ENCODE measurements at regions not wholly inside any gene's neighbourhood (a gene's known extent, or its start where the extent isn't known, plus 50 kb on each side); places are given as distances from the start of the nearest gene placed in this dataset.

DNA sequence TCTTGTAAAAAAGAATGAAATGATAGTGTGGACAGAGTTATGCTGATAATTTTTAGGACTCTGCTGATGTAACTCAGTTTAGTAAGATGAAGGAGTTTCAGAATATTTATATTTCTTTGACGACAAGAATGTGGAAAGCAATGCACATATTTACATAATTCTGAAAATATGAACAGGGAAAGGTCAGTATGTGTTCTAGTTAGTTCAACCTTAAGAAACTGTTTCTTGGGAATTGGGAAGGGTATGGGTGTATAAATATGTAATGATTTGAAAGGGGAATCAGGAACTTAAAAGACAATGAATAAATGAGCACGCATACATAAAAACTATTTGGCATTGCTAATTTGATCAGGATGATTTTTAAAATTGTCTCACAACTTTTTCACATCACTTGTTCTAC is 1226.1 kb downstream of the SI start:
- TF ChIP-seq TSHZ2 (CRISPR knock-in tag; IDR thresholded peaks at IDR 0.05) (no peak), ZFP3 (CRISPR knock-in tag; IDR thresholded peaks at IDR 0.05) (no peak), RARB (CRISPR knock-in tag; IDR thresholded peaks at IDR 0.05) (no peak), ARNTL (CRISPR knock-in tag; IDR thresholded peaks at IDR 0.05; ENCODE audit: borderline replicate concordance, low read depth) (no peak), TCF4 (CRISPR knock-in tag; IDR thresholded peaks at IDR 0.05; ENCODE audit: borderline replicate concordance) (no peak), SNAI2 (CRISPR knock-in tag; IDR thresholded peaks at IDR 0.05) (no peak)
